UCSD-AML1 (cell line): ENCODE measurements at regions not wholly inside any gene's neighbourhood (a gene's known extent, or its start where the extent isn't known, plus 50 kb on each side); places are given as distances from the start of the nearest gene placed in this dataset.

ENCODE experiments used
- DNase-seq: peaks from one replicate; lab custom pipeline; 2025; ENCODE audit not compliant: unreplicated experiment; lab: John Stamatoyannopoulos, UW

DNA sequence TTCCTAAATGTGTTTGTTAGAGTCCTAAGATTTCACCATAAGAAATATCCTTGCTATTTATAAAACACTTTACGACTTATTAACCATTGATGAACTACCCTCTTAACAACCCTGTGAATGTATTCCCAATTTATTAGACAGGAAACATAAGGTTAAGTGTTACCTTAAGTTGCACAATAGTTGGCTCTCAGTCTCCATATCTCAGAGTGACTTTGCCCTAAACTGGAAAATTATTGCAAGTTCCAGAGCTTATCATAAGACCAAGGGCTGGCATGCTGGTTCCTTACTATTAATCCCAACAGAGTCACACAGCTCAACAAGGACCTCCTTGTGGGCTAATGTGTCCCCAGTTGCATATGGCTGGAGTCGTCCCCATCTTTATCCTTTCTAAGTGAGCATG, 165.8 kb downstream of the INSIG2 start:
- DNase-seq, result no peak

DNA sequence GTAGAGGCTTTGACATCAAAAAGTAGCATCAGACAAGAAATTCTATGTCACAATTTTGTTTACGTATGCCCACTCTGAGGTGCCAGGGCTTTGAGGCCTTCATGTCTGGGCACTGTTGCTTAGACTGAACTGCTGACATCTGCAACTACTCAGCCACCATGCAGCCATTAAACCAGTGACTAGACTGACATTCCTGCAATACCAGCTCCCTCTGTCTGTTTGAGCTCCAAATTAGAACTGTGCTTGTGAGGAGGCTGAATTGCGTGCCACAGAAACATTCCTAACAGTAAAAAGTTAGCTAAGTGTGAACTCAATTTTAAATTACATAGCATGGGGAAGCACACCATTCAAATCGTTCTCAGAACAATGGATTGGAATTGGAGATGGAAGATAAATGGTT, 163.2 kb downstream of the INSIG2 start:
- DNase-seq, result no peak

DNA sequence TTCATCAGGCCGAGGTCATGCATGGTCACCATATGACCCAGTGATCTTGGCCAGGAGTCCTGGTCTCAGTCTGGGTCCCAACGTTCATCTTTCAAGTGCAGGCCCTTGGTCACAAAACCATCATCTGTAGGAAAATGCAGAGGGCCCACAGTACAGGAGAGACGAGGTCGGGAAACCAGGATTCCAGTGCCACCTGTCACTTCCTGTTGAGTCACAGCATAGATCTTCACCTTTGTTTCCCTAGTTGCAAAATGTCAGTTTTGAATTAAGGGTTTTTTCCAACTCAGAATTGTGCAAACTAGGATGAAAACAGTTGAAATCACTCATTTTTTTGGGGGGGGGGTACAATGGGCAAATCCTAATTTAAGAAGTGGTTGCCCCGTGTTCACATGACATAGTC, 162.2 kb downstream of the INSIG2 start:
- no peak for DNase-seq

DNA sequence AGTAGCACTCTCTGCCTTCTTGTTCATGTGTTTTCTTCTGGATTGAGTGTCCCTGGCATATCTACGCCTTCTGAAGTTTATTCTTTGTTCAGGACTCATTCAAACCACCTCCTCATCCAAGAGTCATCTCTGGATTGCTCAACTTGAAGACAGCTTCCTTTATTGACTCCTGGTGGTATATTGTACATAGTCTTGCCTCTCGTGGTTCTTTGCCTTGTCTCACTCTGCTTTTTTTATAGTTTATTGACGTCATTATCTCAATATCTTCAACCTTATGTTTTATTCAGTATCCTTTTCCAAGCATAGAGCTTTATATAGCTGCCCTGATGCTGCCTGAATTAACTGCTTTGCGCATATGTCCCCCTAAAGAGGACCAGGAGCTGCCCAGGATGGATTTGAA, 161.7 kb downstream of the INSIG2 start:
- DNase-seq, result no peak

DNA sequence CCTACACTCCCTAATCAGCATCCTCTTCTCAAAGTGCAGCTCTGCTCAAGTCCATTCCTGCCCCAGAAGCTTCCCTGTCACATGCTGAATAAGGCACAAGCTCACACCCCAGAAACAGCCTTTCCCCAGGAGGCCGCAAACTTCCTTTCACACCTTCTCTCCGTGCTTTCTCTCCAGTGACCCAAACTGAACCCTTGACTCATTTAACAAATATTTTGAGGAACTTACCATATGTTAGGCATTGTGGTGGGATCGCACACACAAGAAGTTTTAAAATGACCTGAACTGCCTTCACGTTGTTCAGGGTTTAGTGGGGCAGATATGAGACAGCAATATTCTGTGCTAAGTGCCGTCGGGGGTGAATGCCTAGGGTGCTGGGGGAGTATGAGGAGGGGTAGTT, 161.3 kb downstream of the INSIG2 start:
- no peak for DNase-seq

DNA sequence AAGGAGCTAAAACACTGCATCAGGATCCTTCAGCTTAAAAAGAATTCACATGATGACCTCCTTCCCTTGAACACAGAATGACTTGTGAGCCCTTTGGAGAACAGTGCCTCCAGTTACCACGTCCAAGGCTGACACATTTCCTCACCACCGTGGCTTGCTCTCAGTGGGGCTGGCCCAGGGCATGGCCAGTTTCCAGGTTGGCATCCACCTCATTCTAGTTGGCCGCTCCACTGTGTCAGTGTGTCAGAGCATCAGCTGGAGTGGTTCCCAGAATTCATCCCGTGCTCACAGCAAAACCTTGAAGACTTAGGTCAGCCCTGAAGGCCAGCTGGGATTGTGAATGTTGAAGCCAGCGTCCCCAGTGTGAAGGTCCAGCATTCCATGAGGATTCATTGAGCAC, 158.5 kb downstream of the INSIG2 start:
- no peak for DNase-seq

DNA sequence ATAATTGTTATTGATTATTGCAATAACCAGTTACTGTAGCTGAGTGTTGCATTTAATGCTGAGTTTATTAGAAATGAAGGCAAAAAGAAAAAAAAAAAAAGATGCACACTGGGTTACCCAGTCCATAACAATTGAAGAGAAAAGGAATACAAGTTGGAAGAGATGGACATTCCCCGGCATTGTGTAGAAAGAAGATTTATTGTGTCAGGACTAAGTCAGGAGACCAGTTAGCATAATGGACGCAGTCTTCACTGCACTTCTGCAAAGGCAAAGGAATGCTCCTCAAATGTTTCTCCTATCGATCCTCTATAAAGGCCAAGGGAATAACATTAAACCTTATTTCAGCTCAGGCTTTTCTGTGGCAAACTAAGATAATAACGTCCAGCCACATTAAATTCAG, 157.8 kb downstream of the INSIG2 start:
- no peak for DNase-seq

DNA sequence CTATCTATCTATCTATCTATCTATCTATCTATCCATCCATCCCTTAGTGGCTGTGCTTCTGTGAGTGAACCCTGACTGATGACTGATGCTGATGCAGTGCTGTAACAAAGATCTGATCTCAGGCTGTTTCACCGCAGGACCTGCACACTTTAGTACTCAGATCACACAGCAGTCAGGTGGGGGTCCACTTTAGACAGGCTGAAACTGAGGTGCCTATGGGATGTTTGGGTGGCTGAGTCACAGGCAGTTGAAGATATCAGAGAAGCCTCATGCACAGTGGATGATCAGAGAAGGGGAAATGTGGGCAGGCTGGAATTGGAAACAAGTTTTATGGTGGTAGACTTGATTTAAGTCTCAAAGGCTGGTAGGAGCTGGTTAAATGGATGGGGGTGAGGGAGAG, 156.4 kb downstream of the INSIG2 start:
- no peak for DNase-seq

DNA sequence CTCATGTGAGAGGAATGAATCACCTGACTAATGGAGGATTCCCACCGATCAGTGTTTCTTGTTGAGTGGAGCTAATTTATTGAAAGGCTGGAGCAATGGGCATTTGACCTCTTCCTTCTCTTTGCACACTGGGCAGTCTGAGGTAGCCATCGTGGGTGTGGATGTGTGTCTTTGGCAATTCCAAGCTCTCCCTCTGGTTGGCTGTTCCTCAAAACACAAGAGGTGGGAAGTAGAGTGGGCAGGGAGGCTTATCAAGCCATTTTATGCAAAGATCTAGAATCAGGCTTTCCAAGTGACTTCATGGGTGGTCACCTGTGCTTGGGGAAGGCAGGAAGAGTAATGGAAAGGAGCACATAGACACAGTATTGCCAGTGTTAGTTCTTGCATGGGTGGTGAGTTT, 154.8 kb downstream of the INSIG2 start:
- no peak for DNase-seq

DNA sequence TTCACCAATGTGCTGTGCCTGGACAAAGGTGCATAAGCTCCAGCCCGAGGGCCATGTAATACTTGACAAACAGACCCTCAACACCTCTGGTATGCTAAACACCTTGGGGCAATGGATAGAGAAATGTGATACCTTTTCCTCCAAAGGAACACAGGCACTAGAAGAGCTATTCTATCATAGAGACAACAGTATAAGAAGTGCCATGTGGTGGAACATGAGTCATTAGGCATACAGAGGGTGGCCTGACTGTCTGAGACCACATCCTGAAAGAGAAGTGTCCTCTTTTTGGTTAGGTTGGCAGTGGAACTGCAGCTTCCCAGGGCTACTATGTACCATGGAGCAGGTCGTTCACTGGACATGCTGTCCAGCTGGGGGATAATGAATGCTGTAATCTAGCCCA, 153.9 kb downstream of the INSIG2 start:
- DNase-seq, result no peak

DNA sequence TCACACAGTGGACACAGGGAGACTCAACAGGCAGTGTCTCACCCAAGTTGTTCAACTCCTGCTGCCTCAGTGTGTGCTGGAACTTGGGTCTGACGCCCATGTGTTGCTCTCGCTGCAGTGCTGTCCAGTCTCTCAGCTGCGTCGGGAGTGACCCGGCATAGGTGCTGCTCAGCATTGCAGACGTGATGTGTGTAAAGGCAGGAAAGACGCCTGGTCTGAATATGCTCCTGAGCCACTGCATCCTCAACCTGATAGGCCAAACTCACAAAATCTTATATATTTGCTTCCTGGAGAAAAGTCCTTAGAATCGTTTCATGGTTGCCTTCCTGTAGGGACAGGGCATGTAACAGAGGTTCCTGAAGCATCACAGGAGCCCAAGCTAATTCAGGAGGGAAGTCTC, 152.9 kb downstream of the INSIG2 start:
- DNase-seq, result no peak

DNA sequence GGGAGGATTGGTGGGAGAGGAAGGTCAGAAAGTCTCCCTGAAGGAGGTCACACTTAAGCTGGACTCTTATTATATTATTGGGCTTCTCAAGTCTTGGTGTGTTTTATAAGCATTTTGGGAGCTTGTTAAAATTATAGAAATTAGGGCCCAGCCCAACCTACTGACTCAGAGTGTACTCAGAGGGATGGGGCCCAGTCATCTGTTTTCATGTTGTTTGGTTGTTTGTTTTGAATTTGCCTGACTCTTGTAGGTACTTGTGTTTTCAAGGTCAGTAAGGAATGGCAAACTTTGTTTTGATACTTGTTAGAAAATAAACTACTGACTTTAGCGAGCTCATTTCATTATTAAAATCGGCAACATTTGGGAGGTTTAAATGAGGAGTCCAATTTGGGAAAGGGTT, 152.0 kb downstream of the INSIG2 start:
- DNase-seq, result no peak

DNA sequence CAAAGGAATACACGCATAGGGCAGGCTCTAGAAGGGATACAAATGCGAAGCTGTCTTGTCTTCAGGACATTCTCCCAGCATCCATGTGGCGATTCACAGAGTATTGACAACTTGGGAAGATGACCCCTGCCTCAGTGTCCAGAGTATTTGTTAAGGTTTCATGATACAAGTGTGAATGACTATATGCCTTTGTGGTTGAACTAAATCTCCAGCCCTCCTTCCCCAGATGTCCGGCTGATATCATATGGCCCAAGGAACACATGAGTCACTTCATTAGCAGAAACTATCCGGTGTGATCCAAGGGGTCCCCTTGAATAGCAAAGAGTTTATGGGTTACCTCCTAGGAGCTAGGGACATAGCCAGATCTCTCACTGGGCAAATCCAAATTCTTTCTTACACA, 151.0 kb downstream of the INSIG2 start:
- no peak for DNase-seq

DNA sequence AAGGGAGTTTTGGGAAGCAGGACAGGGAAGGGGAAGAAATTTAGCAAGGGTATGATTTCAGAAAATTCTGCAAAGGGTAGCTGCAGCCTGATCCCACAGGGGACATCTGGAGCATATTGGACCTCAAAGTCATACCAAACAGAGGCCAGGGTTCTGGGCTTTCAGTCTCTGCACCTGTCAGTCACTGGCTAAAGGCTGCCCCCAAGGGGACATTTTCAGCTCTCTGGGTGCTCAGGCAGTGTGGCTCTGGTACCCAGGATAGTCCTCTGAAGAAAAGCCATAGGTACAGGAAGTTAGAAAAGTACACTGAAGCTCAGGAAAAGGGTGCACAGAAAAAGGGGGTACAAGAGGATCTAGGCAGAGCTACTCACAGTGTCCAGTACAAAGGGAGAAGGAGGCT, 149.2 kb downstream of the INSIG2 start:
- DNase-seq, result no peak

DNA sequence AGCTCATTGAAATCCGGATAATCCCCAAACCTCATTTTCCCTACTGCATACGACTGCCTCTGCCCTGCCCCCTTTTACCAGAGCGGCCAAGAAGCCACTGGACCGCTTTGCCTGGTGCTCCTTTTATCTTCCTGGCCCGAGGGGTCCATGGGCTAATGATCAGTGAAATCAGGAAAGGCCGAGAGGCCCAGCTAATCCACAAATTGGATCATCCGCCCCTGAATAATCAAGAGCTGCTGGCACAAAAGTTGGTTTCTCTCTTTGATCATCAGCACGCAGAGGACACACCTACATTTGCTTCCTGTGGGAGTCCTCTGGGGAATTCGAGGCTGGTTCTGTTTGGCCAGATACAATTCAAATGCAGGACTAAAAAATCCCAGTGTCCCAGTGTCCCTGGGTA, 144.5 kb downstream of the INSIG2 start:
- no peak for DNase-seq

DNA sequence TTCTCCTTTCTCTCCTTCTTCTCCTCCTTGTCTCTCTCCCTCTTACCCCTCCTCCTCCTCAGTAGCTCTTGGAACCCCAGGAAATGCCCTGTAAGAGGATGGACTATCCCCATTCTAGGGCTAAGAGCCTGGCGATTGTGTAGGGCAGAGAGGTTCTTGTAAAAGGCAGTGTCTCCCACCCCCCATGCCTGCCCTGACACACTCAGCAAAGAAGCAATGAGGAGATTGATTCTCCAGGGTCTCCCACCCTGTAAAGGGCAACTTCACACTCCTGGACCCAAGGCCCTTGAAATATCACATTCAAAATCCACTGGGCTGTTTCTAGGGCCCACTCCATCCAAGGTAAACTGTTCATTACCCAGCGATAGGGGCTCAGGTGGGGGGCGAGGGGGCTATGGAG, 144.1 kb downstream of the INSIG2 start:
- no peak for DNase-seq

DNA sequence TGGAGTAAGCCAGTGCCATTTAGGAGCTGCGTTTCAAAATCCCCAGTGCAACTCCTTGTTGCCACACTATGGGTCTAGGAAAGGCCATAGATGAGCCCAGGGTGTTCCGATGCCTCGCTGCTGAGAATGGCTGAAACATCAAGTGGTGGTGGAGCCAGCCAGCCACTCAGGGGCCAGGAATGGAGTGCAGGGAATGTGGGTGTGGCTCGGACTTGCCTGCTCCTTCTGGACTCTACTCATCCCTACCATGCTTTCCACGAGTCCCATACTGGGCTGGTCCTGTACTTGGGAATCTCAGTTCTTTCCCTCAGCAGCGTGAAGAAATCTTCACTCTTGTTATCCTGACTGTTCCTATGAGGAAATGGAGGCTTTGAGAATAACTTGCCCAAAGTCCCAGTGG, 143.5 kb downstream of the INSIG2 start:
- no peak for DNase-seq

DNA sequence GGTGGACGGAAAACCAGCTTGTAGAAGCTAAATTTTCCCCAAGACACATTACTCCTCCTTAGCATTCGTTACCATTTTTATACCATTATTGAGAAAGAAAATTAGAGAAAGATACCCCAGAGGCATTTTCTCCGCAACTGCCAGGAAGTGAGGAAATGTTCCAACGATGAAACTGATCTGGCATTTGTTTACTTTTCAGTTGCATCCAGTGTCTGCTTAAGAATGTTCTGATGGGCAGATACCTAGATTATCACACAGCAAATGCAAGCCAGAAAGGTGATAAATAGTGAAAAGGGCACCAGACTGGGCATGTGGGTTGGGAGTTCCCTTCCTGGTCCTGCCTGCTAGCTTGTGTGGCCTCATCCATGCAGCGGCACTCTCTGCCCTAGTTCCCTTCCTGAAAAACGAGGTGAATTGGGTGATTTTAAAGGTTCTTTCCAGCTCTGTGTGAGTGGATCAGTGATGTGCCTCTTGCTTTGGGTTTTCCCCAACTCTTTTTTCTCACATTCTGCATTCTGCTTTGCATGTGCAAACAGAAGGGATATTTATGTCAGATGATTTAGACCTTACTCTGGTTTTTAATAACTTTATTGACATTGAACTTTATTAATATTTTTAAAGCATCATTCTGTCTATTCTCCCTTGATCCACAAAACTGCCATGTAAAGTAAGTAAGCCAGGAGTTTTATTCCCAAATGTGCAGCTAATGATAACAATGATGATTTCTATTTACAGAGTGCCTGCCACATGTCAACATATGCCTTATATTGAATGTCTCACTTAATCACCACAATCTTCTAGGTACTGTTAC, 139.6 kb downstream of the INSIG2 start:
- no peak for DNase-seq

DNA sequence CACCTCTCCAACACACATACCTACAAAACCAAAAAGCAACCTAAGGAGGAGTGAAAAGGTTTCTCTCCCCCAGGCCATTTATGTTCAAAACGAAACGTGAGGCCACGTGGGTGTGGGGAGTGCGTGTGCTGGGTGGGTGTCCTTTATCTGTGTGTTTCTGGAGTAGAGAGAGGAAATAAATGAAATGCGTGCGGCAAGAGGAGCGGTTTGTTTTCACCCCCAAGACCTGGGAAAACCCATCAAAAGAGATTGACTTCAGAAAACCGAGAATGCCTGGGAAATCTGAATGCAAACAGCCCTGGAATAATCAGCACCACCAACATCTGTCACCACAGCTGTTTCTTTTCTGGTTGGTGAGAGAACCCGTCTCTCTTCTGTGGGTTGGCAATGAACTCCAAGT, 137.4 kb downstream of the INSIG2 start:
- DNase-seq, result no peak

DNA sequence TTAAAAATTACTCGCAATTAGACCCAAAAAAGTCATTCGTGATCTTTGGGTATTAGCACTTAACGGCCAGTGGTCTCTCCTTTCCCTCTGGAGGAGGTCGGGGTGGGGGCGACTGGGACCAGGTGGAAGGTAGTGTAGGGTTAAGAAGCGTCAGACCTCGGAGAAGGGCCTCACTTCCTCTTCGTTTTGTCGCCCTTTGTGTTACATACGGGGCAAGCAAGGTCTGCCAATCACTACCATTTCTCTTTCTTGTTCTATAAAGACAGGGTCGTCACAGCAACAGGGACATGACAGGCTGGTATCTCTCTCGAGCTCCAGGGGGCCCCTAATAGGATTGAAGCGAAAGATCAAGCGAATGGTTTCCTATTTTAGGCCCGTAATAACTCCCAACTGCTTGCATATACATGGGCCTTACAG, 136.6 kb downstream of the INSIG2 start:
- no peak for DNase-seq

DNA sequence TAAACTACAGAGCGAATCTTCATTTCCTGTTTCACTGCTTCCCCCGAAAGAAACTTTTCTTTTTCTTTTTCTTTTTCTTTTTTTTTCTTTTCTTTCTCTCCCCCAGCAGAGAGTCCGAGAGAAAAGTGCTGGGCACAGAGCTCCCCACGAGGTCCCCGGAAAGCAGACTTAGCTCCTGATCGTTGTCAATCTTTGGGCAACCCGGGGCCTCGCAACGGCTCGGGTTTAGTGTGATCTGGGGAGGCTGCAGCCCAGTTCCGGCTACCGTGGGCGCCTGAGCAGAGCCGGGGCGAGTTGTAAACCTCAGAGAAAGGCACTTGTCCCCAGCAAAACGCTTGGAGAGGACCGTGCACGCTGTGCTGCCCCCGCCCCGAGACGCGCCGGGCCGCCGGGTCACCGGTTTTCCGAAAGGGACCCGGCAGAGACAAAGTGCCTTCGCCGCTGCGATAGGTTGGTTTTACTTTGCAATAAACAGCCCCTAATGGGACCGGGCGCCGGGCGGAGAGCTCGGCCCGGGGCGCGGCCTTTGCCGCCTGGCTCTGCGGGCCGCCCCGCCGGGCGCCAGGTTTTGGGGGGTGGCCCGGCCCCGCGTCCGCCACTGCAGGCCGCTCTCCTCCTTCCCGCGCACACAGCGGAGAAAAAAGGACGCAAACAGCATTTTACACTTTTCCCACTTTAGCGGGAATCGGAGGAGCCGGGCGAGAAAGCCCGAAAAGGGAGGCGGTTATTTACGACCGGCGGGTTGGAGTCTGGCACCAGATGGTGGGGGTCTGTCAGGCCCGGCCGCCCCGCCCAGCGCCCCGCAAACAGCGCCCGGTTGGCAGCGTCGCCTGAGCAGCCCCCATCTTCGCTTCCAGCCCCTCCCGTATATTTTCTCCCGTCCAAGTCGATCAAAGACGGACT, 136.0 kb downstream of the INSIG2 start:
- no peak for DNase-seq

DNA sequence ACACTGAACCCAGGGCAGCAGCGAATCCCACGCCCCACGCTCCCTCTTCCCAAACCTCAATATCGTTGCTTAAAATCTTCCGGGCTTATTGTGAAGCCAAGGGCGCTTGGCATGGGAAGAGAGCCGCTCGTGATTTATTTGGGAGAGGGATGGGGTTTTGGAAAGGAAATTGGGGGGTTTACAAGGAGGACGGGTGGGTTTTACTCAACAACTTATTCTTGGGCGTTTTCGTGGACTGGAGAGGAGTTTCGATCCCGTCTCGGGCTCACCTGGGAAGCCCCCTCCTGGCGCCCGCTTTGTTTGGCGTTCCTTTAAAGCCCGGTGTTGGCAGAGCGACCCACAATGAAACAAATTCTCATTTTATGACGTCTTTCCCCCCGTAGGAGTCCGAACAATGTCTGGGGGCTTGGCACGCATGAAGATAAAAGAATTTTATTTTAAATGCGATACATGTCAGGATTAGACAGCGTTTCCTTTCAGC, 135.3 kb downstream of the INSIG2 start:
- no peak for DNase-seq
